ENCODE measurements at regions not wholly inside any gene's neighbourhood (a gene's known extent, or its start where the extent isn't known, plus 50 kb on each side); places are given as distances from the start of the nearest gene placed in this dataset.

DNA sequence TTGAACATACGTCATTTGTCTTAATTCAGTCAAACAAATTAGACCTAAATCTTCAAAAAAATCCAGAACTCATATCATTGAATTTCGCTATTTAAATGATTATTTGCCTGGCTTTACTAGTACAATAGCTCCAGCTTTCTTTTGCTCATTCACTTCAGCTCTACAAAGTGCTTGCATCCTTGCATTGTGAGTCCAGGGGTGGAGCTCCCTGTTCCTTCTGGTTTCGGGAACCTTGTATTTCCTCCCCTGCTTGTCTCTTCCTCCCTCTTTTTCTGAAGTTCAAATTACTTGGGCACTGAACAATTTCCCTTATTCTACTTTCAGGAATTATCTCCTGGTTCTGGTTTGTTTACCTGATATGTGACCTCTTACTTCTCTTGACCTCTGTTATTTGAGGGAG, 58.1 kb upstream of the KITLG start:
- TF ChIP-seq SUZ12 (IDR thresholded peaks at IDR 0.05; ENCODE audit: extremely low read depth, insufficient read depth, insufficient read length): no peak
- no peak for TF ChIP-seq ZNF274 (IDR thresholded peaks at IDR 0.05; ENCODE audit: low read depth, low read length)
- no peak for TF ChIP-seq YY1 (IDR thresholded peaks at IDR 0.05; ENCODE audit: insufficient read depth, insufficient read length)
